ENCODE measurements at regions not wholly inside any gene's neighbourhood (a gene's known extent, or its start where the extent isn't known, plus 50 kb on each side); places are given as distances from the start of the nearest gene placed in this dataset.

- 68 to 73% methylated on average over 2 of the region's 2 CpGs for WGBS, 2 donors
These were observed 161.0 kb upstream of the ANKRD50 start for GRCh38 chr4:124873361-124874171.

GRCh38 chr4:124872659-124873058, 160.1 kb upstream of the ANKRD50 start:
- ATAC-seq (ENCODE audit: insufficient read depth, low FRiP score) (no peak), DNase-seq (no peak)
- H3K9me3 ChIP-seq (ENCODE audit: control insufficient read depth in 4 of 4, insufficient read depth in 3 of 4, low read length in 3 of 4), result peaks cover 0 to 3% (median under 1%) of the 10 kb centered on the region in 4 donors
- H3K9ac ChIP-seq (ENCODE audit: insufficient read depth in 1 of 2, low read length in 2 of 2), result no peak overlapping the region
- H3K27ac ChIP-seq (ENCODE audit: low read depth in 1 of 2, low read length in 1 of 2), result no peak overlapping the region
- H3K27me3 ChIP-seq (ENCODE audit: control insufficient read depth in 3 of 3, insufficient read depth in 3 of 3, low read length in 2 of 3), result no peaks in the 10 kb centered on the region
- H3K36me3 ChIP-seq (ENCODE audit: control insufficient read depth in 4 of 4, insufficient read depth in 4 of 4, low read length in 4 of 4), result no peaks in the 10 kb centered on the region
- no peak for TF ChIP-seq CTCF (IDR thresholded peaks at IDR 0.05; ENCODE audit: control extremely low read depth, extremely low read depth)
- no peak overlapping the region for H3K4me3 ChIP-seq
- WGBS, 2 donors, result 90 to 92% methylated on average over 2 of the region's 2 CpGs
- H3K4me1 ChIP-seq (ENCODE audit: control insufficient read depth in 5 of 5, insufficient read depth in 5 of 5, low read length in 5 of 5), result no peaks in the 10 kb centered on the region

More at GRCh38 chr4:124873361-124874171, 161.0 kb upstream of the ANKRD50 start:
- ATAC-seq (ENCODE audit: insufficient read depth, low FRiP score), result no peak
- Histone ChIP-seq H3K9me3 (ENCODE audit: control insufficient read depth in 4 of 4, insufficient read depth in 3 of 4, low read length in 3 of 4) (peaks cover 0 to 3% (median under 1%) of the 10 kb centered on the region in 4 donors), H3K36me3 (ENCODE audit: control insufficient read depth in 4 of 4, insufficient read depth in 4 of 4, low read length in 4 of 4) (no peaks in the 10 kb centered on the region), H3K4me3 (no peak overlapping the region), H3K27ac (ENCODE audit: low read depth in 1 of 2, low read length in 1 of 2) (no peak overlapping the region), H3K27me3 (ENCODE audit: control insufficient read depth in 3 of 3, insufficient read depth in 3 of 3, low read length in 2 of 3) (no peaks in the 10 kb centered on the region), H3K9ac (ENCODE audit: insufficient read depth in 1 of 2, low read length in 2 of 2) (no peak overlapping the region), H3K4me1 (ENCODE audit: control insufficient read depth in 5 of 5, insufficient read depth in 5 of 5, low read length in 5 of 5) (no peaks in the 10 kb centered on the region)
- DNase-seq, result no peak
- no peak for TF ChIP-seq CTCF (IDR thresholded peaks at IDR 0.05; ENCODE audit: control extremely low read depth, extremely low read depth)

- Histone ChIP-seq H3K9me3 (ENCODE audit: control insufficient read depth in 4 of 4, insufficient read depth in 3 of 4, low read length in 3 of 4) (no peaks in the 10 kb centered on the region), H3K4me1 (ENCODE audit: control insufficient read depth in 5 of 5, insufficient read depth in 5 of 5, low read length in 5 of 5) (no peaks in the 10 kb centered on the region), H3K9ac (ENCODE audit: insufficient read depth in 1 of 2, low read length in 2 of 2) (no peak overlapping the region), H3K4me3 (no peak overlapping the region), H3K27ac (ENCODE audit: low read depth in 1 of 2, low read length in 1 of 2) (no peak overlapping the region), H3K27me3 (ENCODE audit: control insufficient read depth in 3 of 3, insufficient read depth in 3 of 3, low read length in 2 of 3) (no peaks in the 10 kb centered on the region), H3K36me3 (ENCODE audit: control insufficient read depth in 4 of 4, insufficient read depth in 4 of 4, low read length in 4 of 4) (no peaks in the 10 kb centered on the region)
- DNase-seq (peak in 1 of 3 donors; percentile 45), ATAC-seq (ENCODE audit: insufficient read depth, low FRiP score) (peak; percentile 34)
- 59 to 80% methylated on average over 6 of the region's 6 CpGs for WGBS, 2 donors
- TF ChIP-seq CTCF (IDR thresholded peaks at IDR 0.05; ENCODE audit: control extremely low read depth, extremely low read depth), result no peak
These were observed 157.5 kb upstream of the ANKRD50 start for GRCh38 chr4:124869961-124870495.

Data from lung (tissue), 11 donors.